ENCODE measurements at regions not wholly inside any gene's neighbourhood (a gene's known extent, or its start where the extent isn't known, plus 50 kb on each side); places are given as distances from the start of the nearest gene placed in this dataset.

DNA sequence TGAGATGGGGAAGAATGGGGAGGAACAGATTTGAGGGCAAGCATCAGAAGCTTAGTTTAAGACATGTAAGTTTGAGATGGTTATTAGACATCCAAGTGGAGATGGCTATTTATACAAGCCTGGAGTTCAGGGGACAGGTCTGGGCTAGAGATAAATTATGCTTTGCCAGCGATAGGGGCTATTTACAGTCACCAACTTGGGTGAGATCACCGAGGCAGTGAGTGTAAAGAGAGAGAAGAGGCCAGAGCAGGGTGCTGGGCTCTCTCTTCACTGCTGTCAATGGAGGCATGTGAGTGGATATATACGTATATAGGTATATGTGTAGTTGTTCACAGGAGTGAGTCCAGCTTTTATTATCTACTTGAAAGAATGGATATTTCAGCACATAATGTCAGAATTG is 81.0 kb downstream of the QPCT start:
- Histone ChIP-seq H3K36me3 (no peaks in the 10 kb centered on the region), H3K4me1 (no peaks in the 10 kb centered on the region), H3K4me3 (no peak overlapping the region), H3K9me3 (no peaks in the 10 kb centered on the region), H3K27ac (no peak overlapping the region), H3K27me3 (no peaks in the 10 kb centered on the region)
- ATAC-seq (no peak), DNase-seq (no peak)
- intact Hi-C loops (cut with DNase I), result no loop called here
- TF ChIP-seq, protein P1, sequence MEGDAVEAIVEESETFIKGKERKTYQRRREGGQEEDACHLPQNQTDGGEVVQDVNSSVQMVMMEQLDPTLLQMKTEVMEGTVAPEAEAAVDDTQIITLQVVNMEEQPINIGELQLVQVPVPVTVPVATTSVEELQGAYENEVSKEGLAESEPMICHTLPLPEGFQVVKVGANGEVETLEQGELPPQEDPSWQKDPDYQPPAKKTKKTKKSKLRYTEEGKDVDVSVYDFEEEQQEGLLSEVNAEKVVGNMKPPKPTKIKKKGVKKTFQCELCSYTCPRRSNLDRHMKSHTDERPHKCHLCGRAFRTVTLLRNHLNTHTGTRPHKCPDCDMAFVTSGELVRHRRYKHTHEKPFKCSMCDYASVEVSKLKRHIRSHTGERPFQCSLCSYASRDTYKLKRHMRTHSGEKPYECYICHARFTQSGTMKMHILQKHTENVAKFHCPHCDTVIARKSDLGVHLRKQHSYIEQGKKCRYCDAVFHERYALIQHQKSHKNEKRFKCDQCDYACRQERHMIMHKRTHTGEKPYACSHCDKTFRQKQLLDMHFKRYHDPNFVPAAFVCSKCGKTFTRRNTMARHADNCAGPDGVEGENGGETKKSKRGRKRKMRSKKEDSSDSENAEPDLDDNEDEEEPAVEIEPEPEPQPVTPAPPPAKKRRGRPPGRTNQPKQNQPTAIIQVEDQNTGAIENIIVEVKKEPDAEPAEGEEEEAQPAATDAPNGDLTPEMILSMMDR (IDR thresholded peaks at IDR 0.05), result no peak
- no peak for TF ChIP-seq POLR2A (IDR thresholded peaks at IDR 0.05)
- 51% methylated on average over 3 of the region's 3 CpGs for WGBS (ENCODE audit: insufficient coverage, low coverage, low lambda C conversion rate, missing lambda C conversion rate)

DNA sequence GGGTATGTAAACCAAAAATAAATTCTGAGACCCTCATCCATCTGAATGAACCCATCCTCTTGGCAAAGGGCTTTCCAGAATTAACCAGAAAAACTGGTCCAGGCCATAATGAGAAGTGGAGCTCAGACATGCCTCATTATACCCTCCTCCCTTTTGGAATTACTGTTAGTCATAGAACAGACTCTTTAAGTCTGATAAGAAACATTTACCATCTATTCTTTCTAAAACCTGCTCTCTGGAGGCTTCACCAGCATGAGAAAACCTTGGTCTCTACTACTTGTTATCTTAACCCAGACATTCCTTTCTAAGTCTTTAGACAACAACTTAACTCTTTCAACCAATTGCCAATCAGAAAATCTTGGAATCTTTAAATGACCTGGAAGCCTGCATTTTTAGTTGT is 82.8 kb downstream of the QPCT start:
- TF ChIP-seq, protein P1 (IDR thresholded peaks at IDR 0.05), result no peak
- no peak for TF ChIP-seq POLR2A (IDR thresholded peaks at IDR 0.05)
- Histone ChIP-seq H3K27me3 (no peaks in the 10 kb centered on the region), H3K36me3 (no peaks in the 10 kb centered on the region), H3K4me1 (no peaks in the 10 kb centered on the region), H3K9me3 (no peaks in the 10 kb centered on the region), H3K27ac (no peak overlapping the region), H3K4me3 (no peak overlapping the region)
- ATAC-seq (no peak), DNase-seq (no peak)
- intact Hi-C loops (cut with DNase I), result no loop called here

DNA sequence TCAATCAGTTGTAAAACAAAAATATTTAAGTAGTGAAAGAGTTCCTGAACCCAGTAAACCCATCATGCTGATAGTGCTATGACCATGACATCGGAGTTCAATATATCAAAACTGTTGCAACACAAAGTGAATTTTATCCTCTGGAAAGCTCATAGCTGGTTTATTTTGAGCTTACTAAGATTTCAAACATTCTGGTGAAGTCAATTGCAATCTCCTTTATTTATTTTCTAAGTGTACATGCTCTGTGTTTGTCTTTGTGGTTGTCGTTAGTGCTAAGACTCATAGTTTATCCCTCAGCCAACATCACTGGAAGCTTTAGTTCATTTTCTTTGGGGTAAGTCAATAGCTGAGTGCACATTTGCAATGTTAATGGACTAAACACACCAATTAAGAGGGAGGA is 91.9 kb downstream of the QPCT start:
- intact Hi-C loops (cut with DNase I), result no loop called here
- WGBS (ENCODE audit: insufficient coverage, low coverage, low lambda C conversion rate, missing lambda C conversion rate), result 25% methylated on average over 2 of the region's 2 CpGs
- Histone ChIP-seq H3K4me3 (no peak overlapping the region), H3K4me1 (no peaks in the 10 kb centered on the region), H3K9me3 (no peaks in the 10 kb centered on the region), H3K27ac (no peak overlapping the region), H3K36me3 (no peaks in the 10 kb centered on the region), H3K27me3 (no peaks in the 10 kb centered on the region)
- no peak for DNase-seq
- peak in 2 of 4 donors; percentile 51 to 64 for ATAC-seq
- TF ChIP-seq, protein P1 (IDR thresholded peaks at IDR 0.05), result no peak
- TF ChIP-seq POLR2A (IDR thresholded peaks at IDR 0.05), result no peak

DNA sequence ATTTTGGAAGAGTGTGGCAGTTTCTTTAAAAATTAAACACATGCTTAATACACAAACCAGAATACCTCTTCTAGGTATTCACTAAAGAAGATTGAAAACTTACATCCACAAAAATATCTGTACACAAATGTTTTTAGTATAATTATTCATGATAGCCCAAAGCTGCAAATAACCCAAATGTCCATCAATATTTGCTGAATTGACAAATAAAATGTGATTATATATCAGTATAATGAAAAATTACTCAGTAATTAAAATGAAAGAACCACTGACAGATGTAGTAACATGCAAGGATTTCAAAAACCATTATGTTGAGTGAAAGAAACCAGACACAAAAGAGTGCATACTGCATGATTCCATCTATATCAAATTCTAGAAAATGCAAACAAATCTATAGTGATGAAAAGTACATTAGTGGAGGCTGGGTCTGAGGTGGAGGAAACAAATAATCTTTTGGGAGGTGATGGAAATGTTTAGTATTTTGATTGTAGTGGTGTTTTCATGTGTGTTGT is 94.8 kb downstream of the QPCT start:
- no peak for ATAC-seq
- Histone ChIP-seq H3K27me3 (no peaks in the 10 kb centered on the region), H3K27ac (no peak overlapping the region), H3K4me3 (no peak overlapping the region), H3K36me3 (no peaks in the 10 kb centered on the region), H3K9me3 (no peaks in the 10 kb centered on the region), H3K4me1 (no peaks in the 10 kb centered on the region)
- no peak for TF ChIP-seq POLR2A (IDR thresholded peaks at IDR 0.05)
- TF ChIP-seq, protein P1 (IDR thresholded peaks at IDR 0.05), result no peak
- intact Hi-C loops (cut with DNase I), result no loop called here
- no peak for DNase-seq

DNA sequence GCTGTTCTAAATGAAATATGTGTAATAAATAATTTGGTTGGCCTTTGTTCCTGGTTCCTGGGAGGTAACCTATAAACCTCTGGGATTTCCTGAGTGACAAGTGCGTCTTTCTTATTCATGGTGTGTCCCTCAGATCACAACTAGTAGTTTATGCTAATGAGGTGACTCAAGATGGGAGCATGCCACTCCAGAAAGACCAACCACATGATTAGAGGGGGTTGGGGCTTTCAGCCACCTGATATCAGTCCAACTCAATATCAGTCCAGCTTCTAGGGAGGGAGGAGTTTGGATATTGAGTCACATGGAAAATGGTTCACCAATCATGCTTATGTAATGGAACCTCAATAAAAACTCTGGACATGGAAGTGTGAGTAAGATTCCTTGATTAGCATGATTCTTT is 96.6 kb downstream of the QPCT start:
- DNase-seq (no peak), ATAC-seq (no peak)
- intact Hi-C loops (cut with DNase I), result no loop called here
- WGBS (ENCODE audit: insufficient coverage, low coverage, low lambda C conversion rate, missing lambda C conversion rate), result 100% methylated on average over 1 of the region's 1 CpG
- no peaks in the 10 kb centered on the region for H3K36me3 ChIP-seq
- TF ChIP-seq, protein P1 (IDR thresholded peaks at IDR 0.05), result no peak
- no peak for TF ChIP-seq POLR2A (IDR thresholded peaks at IDR 0.05)
- no peaks in the 10 kb centered on the region for H3K4me1 ChIP-seq
- no peak overlapping the region for H3K27ac ChIP-seq
- H3K27me3 ChIP-seq, result no peaks in the 10 kb centered on the region
- no peak overlapping the region for H3K4me3 ChIP-seq
- no peaks in the 10 kb centered on the region for H3K9me3 ChIP-seq
